ENCODE measurements at regions not wholly inside any gene's neighbourhood (a gene's known extent, or its start where the extent isn't known, plus 50 kb on each side); places are given as distances from the start of the nearest gene placed in this dataset.

- TF ChIP-seq ZFX (IDR thresholded peaks at IDR 0.05) (no peak), CTCF (conservative IDR thresholded peaks at IDR 0.05) (no peak; the same call in 1 of the 2 replicates)
- H3K27ac ChIP-seq: no peak overlapping the region
Observed at GRCh38 chr5:173496129-173496882, 120.1 kb downstream of the BOD1 start.

- TF ChIP-seq ZFX (IDR thresholded peaks at IDR 0.05): no peak
Observed at GRCh38 chr5:173495225-173495904, 121.1 kb downstream of the BOD1 start.

GRCh38 chr5:173494446-173494845 is 122.0 kb downstream of the BOD1 start:
- TF ChIP-seq CTCF (conservative IDR thresholded peaks at IDR 0.05) (no peak), ZFX (IDR thresholded peaks at IDR 0.05) (no peak)
- H3K27ac ChIP-seq: no peak overlapping the region

More at GRCh38 chr5:173495225-173495904, 121.1 kb downstream of the BOD1 start:
- no peak overlapping the region for H3K27ac ChIP-seq

- H3K27ac ChIP-seq: no peak overlapping the region
- TF ChIP-seq ZFX (IDR thresholded peaks at IDR 0.05): no peak
- no peak for TF ChIP-seq CTCF (conservative IDR thresholded peaks at IDR 0.05)
Observed at GRCh38 chr5:173493846-173494245, 122.6 kb downstream of the BOD1 start.

- H3K27ac ChIP-seq: no peak overlapping the region
- TF ChIP-seq CTCF (conservative IDR thresholded peaks at IDR 0.05) (no peak), ZFX (IDR thresholded peaks at IDR 0.05) (no peak)
Observed at GRCh38 chr5:173493040-173493439, 123.4 kb downstream of the BOD1 start.

GRCh38 chr5:173490681-173491080 is 125.8 kb downstream of the BOD1 start:
- TF ChIP-seq ZFX (IDR thresholded peaks at IDR 0.05) (no peak), CTCF (conservative IDR thresholded peaks at IDR 0.05) (no peak)
- H3K27ac ChIP-seq: no peak overlapping the region

- H3K27ac ChIP-seq: no peak overlapping the region
- TF ChIP-seq CTCF (conservative IDR thresholded peaks at IDR 0.05) (no peak), ZFX (IDR thresholded peaks at IDR 0.05) (no peak)
Observed at GRCh38 chr5:173488144-173488543, 128.3 kb downstream of the BOD1 start.

Data from C4-2B (cell line).